Fibroblast of skin of right biceps (primary cell): ENCODE measurements at regions not wholly inside any gene's neighbourhood (a gene's known extent, or its start where the extent isn't known, plus 50 kb on each side); places are given as distances from the start of the nearest gene placed in this dataset.
"Not testable (repeated sequence)": the region's sequence is repeated elsewhere in the genome, so short reads cannot be mapped to it uniquely, and the experiment has no call there.

Experiments
- DNase-seq: peaks from one replicate; pipeline ENCODE4 v3.0.0-alpha.2; 2013

- peak; percentile 46 for DNase-seq
Measured at GRCh38 chr4:31803526-31804195, 1083.5 kb downstream of the PCDH7 start.

DNA sequence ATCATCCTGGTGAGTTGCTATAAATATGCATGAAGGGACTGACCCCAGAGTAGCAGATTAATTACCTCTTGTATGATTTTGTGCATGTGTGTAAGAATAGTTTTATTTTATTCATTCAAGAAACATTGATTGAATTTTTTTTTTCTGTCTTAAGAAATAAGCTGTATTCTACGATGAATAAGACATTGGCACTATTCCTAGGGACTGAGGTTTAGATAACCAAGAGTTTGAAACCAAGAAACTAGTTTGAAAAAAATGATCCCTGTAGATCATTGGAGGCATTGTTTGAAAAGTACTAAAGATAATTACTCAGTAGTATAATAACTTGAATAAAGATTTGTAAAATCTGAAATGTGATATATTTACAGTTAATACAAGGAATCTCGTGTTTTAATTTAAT, 1086.9 kb downstream of the PCDH7 start:
- peak; percentile 24 for DNase-seq

GRCh38 chr4:31844350-31844749, 1124.2 kb downstream of the PCDH7 start:
- no peak for DNase-seq

GRCh38 chr4:31851946-31852345, 1131.8 kb downstream of the PCDH7 start:
- DNase-seq, result no peak

- no peak for DNase-seq
Measured at GRCh38 chr4:31877429-31877828, 1157.3 kb downstream of the PCDH7 start.

GRCh38 chr4:31880837-31881236, 1160.7 kb downstream of the PCDH7 start:
- DNase-seq, result not testable (repeated sequence)

GRCh38 chr4:31896349-31896748, 1176.2 kb downstream of the PCDH7 start:
- no peak for DNase-seq

DNA sequence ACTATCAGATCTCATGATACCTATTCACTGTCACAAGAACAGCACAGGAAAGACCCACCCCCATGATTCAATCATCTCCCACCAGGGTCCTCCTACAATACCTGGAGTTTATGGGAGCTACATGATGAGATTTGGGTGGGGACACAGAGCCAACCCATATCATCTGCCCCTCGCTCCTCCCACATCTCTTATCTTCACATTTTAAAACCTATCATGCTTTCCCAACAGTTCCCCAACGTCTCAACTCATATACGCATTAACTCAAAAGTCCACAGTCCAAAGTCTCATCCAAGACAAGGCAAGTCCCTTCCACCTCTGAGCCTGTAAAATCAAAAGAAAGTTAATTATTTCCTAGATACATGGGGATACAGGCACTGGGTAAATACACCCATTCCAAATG, 1185.2 kb downstream of the PCDH7 start:
- DNase-seq, result no peak

DNA sequence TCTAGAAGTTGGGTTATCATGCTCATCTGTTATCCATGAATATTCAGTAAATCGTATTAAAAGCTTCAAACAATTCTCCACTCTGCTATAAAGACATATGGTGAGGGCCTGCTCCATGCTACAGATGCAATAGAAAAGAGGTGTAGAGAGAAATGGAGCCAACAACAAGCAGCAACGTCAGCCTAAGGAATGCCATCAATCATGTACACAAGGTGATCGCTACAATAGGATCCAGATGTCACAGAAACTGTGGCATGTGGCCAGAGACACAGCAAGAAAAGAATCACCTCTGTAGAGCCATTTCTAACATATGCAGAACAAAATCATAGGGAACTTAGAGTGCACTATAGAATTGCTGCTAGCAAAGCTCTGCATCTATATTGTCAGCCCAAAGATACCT, 1188.1 kb downstream of the PCDH7 start:
- DNase-seq, result peak; percentile 38

GRCh38 chr4:31917334-31917733, 1197.2 kb downstream of the PCDH7 start:
- peak; percentile 16 for DNase-seq

DNA sequence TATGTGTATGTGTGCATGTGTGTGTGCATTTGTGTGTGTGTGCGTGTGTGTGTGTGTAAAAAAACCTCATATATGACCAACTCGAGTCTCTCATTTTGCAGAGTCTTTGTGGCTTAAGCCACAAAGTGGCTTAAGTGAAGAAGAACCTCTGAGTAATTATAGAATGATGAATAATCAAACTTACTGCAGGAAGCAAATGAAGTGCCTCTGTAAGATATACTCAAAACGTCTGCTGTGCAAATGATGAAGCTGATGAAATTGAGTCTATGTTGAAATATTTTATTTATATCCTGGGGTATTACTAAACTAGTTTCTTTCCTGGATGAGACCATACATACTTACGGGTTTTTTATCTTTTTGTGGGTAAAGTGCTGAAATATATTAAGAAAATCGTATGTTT, 1198.7 kb downstream of the PCDH7 start:
- peak; percentile 71 for DNase-seq

DNA sequence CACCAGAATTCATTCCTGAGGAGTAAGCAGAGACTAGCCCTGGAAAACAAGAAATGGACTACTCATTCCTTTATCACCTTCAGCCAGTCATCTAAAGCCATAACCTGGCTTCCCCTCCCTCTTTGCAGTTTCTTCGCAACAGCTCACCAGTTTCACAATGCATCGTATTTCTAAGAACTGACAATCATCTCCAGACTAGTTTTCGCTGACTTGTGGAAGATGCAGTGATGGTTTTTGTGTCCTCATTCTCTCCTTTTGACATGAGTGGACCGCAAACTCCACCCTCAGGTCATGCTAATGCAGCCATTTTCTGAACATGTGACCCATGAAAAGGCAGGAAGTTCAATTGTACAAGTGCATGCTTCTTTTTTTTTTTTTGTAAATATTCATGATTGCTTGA, 1203.5 kb downstream of the PCDH7 start:
- no peak for DNase-seq

- DNase-seq, result no peak
Measured at GRCh38 chr4:31929676-31930345, 1209.6 kb downstream of the PCDH7 start.

GRCh38 chr4:31946456-31946855, 1226.3 kb downstream of the PCDH7 start:
- no peak for DNase-seq

GRCh38 chr4:31947101-31947500, 1226.9 kb downstream of the PCDH7 start:
- DNase-seq, result no peak

DNA sequence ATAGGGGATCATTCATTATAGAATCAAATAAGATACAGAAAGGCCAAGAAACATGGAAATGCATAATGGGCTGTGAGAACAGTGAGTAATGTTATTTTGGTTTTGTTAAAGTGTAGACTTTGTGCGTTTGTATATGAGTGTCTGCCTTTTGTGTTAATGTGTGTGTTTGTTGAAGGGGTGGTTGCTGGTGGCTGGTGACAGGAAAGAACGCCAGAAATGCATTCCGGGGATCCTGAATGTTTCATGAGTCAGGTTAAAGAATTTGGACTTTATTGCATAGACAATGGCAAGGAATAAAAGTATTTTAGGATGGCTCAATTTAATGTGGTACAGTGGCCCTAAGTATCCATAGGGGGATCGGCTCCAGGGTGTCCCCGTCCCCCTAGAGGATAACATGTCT, 1228.9 kb downstream of the PCDH7 start:
- DNase-seq, result no peak

DNA sequence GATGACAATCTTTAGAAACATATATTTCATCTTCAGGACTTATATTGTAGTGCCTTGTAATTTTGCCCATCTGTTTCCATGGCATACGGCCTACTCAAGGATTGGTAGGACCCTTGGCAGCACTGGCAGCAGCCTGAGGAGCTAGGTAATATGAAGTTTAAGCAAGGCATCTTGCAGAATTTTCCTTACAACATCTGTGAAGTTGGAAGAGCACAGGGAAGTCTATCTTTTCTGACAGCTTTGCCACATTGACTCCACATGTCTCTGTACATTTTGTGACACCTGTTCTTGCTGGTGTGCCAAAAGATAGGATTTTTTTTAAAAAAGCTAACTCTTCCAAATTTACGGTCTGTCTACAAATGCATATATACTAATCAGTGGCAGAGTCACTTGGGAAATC, 1235.2 kb downstream of the PCDH7 start:
- no peak for DNase-seq

GRCh38 chr4:31959972-31960371, 1239.8 kb downstream of the PCDH7 start:
- no peak for DNase-seq

- DNase-seq, result no peak
Measured at GRCh38 chr4:31964685-31965084, 1244.5 kb downstream of the PCDH7 start.

DNA sequence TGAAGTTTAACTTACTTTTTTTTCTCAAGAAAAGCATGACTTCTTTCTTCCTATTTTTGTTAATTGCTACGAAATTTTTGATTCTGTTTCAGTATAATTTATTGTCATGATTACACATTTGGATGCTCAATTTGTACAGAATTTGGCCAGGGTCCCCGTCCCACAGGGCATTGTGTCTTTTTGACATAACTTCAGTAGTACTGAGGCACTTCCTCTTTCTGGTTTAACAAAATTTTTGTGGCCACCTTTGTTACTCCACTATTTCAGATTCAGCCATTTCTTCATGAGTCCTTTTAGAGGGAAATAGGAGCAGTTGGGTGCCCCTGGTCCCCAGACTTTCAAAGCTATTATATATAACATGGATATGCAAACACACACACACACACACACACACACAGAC, 1248.7 kb downstream of the PCDH7 start:
- no peak for DNase-seq

DNA sequence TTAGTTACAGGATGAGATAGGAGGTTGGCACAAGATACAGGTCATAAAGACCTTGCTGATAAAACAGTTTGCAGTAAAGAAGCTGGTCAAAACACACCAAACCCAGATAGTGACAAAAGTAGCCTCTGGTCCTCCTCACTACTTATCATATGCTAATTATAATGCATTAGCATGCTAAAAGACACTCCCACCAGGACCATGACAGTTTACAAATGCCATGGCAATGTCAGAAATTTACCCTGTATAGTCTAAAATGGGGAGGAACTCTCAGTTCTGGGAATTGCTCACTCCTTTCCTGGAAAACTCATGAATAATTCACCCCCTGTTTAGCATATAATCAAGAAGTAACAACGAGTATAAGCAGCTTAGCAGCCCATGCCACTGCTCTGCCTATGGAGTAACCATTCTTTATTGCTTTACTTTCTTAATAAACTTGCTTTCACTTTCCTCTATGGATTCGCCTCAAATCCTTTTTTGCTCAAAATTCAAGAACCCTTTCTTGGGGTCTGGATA, 1254.4 kb downstream of the PCDH7 start:
- DNase-seq, result no peak

DNA sequence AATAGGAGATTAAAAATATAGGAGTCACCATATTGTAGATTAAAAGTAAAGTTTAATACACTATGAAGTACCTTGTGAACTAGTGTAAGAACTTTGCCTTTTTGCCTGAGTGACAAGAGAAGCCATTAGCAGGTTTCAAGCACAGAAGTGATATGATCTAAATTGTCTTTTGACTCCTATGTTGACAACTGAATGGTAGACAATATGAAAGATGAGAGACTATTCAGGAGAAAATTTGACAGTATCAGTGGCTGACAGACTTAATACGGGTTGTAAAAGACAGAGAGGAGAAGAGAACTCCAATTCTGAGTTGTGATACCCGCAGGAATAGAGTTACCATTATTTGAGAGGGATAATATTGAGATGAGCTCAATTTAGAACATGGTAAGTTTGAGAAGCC, 1259.8 kb downstream of the PCDH7 start:
- DNase-seq, result no peak

- DNase-seq, result no peak
Measured at GRCh38 chr4:31983246-31983645, 1263.1 kb downstream of the PCDH7 start.

DNA sequence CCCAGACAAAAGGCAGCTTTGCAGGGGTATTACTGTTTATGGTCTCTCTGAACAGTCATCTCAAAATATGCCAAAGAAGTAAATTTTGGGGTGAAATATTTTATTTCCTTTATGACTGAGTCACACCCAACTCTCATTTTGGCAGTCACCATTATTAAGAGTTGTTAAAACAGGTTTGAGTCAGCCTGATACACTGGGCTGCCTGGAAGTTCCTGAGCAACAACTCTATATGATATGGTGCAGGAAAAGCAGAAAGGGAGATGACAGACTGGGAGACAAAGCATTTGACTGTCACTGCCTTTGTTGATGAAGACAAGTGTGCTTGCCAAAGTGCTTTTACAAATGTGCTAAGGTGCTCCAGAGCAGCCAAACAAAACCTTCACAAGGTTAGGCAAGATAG, 1263.5 kb downstream of the PCDH7 start:
- no peak for DNase-seq

- DNase-seq, result no peak
Measured at GRCh38 chr4:31984872-31985271, 1264.7 kb downstream of the PCDH7 start.
